ENCODE measurements at regions not wholly inside any gene's neighbourhood (a gene's known extent, or its start where the extent isn't known, plus 50 kb on each side); places are given as distances from the start of the nearest gene placed in this dataset.
"Not testable (repeated sequence)": the region's sequence is repeated elsewhere in the genome, so short reads cannot be mapped to it uniquely, and the experiment has no call there.

GRCh38 chr5:126274076-126274762, 149.0 kb upstream of the GRAMD2B start:
- in situ Hi-C loops (cut with MboI; ENCODE audit: low sequenced_read_pairs, unreplicated experiment) = no loop called here
- TF ChIP-seq CTCF (IDR thresholded peaks at IDR 0.05; ENCODE audit: borderline replicate concordance, control extremely low read depth, extremely low read depth, insufficient read depth, missing control alignments) = no peak
- DNase-seq (ENCODE audit: low spot score) = no peak

- TF ChIP-seq CTCF (IDR thresholded peaks at IDR 0.05; ENCODE audit: borderline replicate concordance, control extremely low read depth, extremely low read depth, insufficient read depth, missing control alignments) = no peak
- in situ Hi-C loops (cut with MboI; ENCODE audit: low sequenced_read_pairs, unreplicated experiment) = no loop called here
- DNase-seq (ENCODE audit: low spot score) = no peak
Measured at GRCh38 chr5:126274763-126275125, 148.5 kb upstream of the GRAMD2B start.

- in situ Hi-C loops (cut with MboI; ENCODE audit: low sequenced_read_pairs, unreplicated experiment) = no loop called here
- TF ChIP-seq CTCF (IDR thresholded peaks at IDR 0.05; ENCODE audit: borderline replicate concordance, control extremely low read depth, extremely low read depth, insufficient read depth, missing control alignments) = no peak
- DNase-seq (ENCODE audit: low spot score) = no peak
Measured at GRCh38 chr5:126277762-126278161, 145.4 kb upstream of the GRAMD2B start.

GRCh38 chr5:126280343-126280742, 142.9 kb upstream of the GRAMD2B start:
- DNase-seq (ENCODE audit: low spot score) = no peak
- in situ Hi-C loops (cut with MboI; ENCODE audit: low sequenced_read_pairs, unreplicated experiment) = no loop called here
- no peak for TF ChIP-seq CTCF (IDR thresholded peaks at IDR 0.05; ENCODE audit: borderline replicate concordance, control extremely low read depth, extremely low read depth, insufficient read depth, missing control alignments)

- no peak for TF ChIP-seq CTCF (IDR thresholded peaks at IDR 0.05; ENCODE audit: borderline replicate concordance, control extremely low read depth, extremely low read depth, insufficient read depth, missing control alignments)
- DNase-seq (ENCODE audit: low spot score) = no peak
- in situ Hi-C loops (cut with MboI; ENCODE audit: low sequenced_read_pairs, unreplicated experiment) = no loop called here
Measured at GRCh38 chr5:126280846-126281245, 142.4 kb upstream of the GRAMD2B start.

- no peak for DNase-seq (ENCODE audit: low spot score)
- in situ Hi-C loops (cut with MboI; ENCODE audit: low sequenced_read_pairs, unreplicated experiment) = no loop called here
- no peak for TF ChIP-seq CTCF (IDR thresholded peaks at IDR 0.05; ENCODE audit: borderline replicate concordance, control extremely low read depth, extremely low read depth, insufficient read depth, missing control alignments)
Measured at GRCh38 chr5:126284977-126285696, 138.1 kb upstream of the GRAMD2B start.

- in situ Hi-C loops (cut with MboI; ENCODE audit: low sequenced_read_pairs, unreplicated experiment); DNase-seq (ENCODE audit: low spot score): not testable (repeated sequence)
Measured at GRCh38 chr5:126296121-126296520, 127.1 kb upstream of the GRAMD2B start.

Measured in GM13976 (cell line).